Liver (tissue), 8 donors: ENCODE measurements at regions not wholly inside any gene's neighbourhood (a gene's known extent, or its start where the extent isn't known, plus 50 kb on each side); places are given as distances from the start of the nearest gene placed in this dataset.

ENCODE experiments used
- DNase-seq: peaks from one replicate; pipeline ENCODE4 v3.0.0-alpha.2; 2017; ENCODE audit warnings: low spot score
- H3K27ac ChIP-seq, 2 donors: one replicate each; pipeline ENCODE4 v1.7.0; 2013; ENCODE audit warnings: inconsistent platforms in 2 of 2, low read length in 2 of 2, control low read depth in 1 of 2, low read depth in 1 of 2, mild to moderate bottlenecking in 1 of 2
- H3K27me3 ChIP-seq, 4 donors: one replicate each; pipeline versions ENCODE4 v1.6.1 to v1.7.0; 2013; ENCODE audit warnings: low read length in 3 of 4, inconsistent platforms in 1 of 4, mild to moderate bottlenecking in 1 of 4, moderate library complexity in 1 of 4; ENCODE audit not compliant: control insufficient read depth in 4 of 4, insufficient read depth in 4 of 4
- H3K36me3 ChIP-seq, 4 donors: one replicate each; pipeline versions ENCODE4 v1.6.1 to v1.7.0; 2013; ENCODE audit warnings: low read length in 3 of 4, mild to moderate bottlenecking in 3 of 4, low read depth in 1 of 4, moderate library complexity in 1 of 4; ENCODE audit not compliant: control insufficient read depth in 4 of 4, insufficient read depth in 3 of 4
- H3K4me1 ChIP-seq, 4 donors: one replicate each; pipeline versions ENCODE4 v1.6.1 to v1.7.0; 2013; ENCODE audit warnings: low read length in 3 of 4, mild to moderate bottlenecking in 3 of 4, moderate library complexity in 1 of 4; ENCODE audit not compliant: control insufficient read depth in 4 of 4, insufficient read depth in 4 of 4
- H3K4me3 ChIP-seq, 3 donors: one replicate each; pipeline versions ENCODE4 v1.6.1 to v1.7.0; 2013; ENCODE audit warnings: low read length in 3 of 3, control low read depth in 1 of 3, low read depth in 1 of 3, mild to moderate bottlenecking in 1 of 3
- H3K9ac ChIP-seq, 2 donors: one replicate each; pipeline ENCODE4 v1.7.0; 2013; ENCODE audit warnings: low read length in 2 of 2, mild to moderate bottlenecking in 2 of 2, moderate library complexity in 2 of 2, control low read depth in 1 of 2, low read depth in 1 of 2
- H3K9me3 ChIP-seq, 4 donors: one replicate each; pipeline versions ENCODE4 v1.6.1 to v1.7.0; 2013; ENCODE audit warnings: low read length in 3 of 4; ENCODE audit not compliant: control insufficient read depth in 4 of 4
- EGR1 ChIP-seq, 2 donors: IDR thresholded peaks; 2 replicates each; pipeline ENCODE4 v1.6.1; 2016 to 2018; ENCODE audit warnings: antibody characterized with exemption in 2 of 2, low read depth in 2 of 2
- FOXA2 ChIP-seq: IDR thresholded peaks from 2 replicates; pipeline ENCODE4 v1.6.1; 2016; ENCODE audit warnings: antibody characterized with exemption
- GABPA ChIP-seq, 2 donors: IDR thresholded peaks in 1 of 2; conservative IDR thresholded peaks in 1 of 2; 2 replicates each; pipeline ENCODE4 v1.6.1; 2016; ENCODE audit warnings: antibody characterized with exemption in 2 of 2, mild to moderate bottlenecking in 1 of 2, moderate library complexity in 1 of 2
- HNF4A ChIP-seq, 2 donors: conservative IDR thresholded peaks; 2 replicates each; pipeline ENCODE4 v1.6.1; 2016; ENCODE audit warnings: antibody characterized with exemption in 2 of 2, mild to moderate bottlenecking in 2 of 2
- HNF4G ChIP-seq: IDR thresholded peaks from 2 replicates; pipeline ENCODE4 v1.6.1; 2016; ENCODE audit warnings: antibody characterized with exemption
- RAD21 ChIP-seq, 2 donors: IDR thresholded peaks; 2 replicates each; pipeline ENCODE4 v1.6.1; 2016; ENCODE audit warnings: antibody characterized with exemption in 2 of 2, mild to moderate bottlenecking in 2 of 2
- RXRA ChIP-seq, 2 donors: IDR thresholded peaks; 2 replicates each; pipeline ENCODE4 v1.6.1; 2017 to 2018; ENCODE audit warnings: antibody characterized with exemption in 2 of 2, mild to moderate bottlenecking in 1 of 2
- TAF1 ChIP-seq: conservative IDR thresholded peaks from 2 replicates; pipeline ENCODE4 v1.6.1; 2016; ENCODE audit warnings: antibody characterized with exemption, mild to moderate bottlenecking
- YY1 ChIP-seq: IDR thresholded peaks from 2 replicates; pipeline ENCODE4 v1.6.1; 2016; ENCODE audit warnings: antibody characterized with exemption, mild to moderate bottlenecking
- WGBS: extraction: QIAGEN DNeasy Blood & Tissue Kit; methylation state at CpG from one replicate; pipeline ENCODE4 v1.1.7; 2013; 5-methylcytosine and 5-hydroxymethylcytosine counted together
- TF ChIP-seq, protein P1 (sequence below): IDR thresholded peaks from 2 replicates; pipeline ENCODE4 v1.6.1; 2016; ENCODE audit warnings: antibody characterized with exemption
- TF ChIP-seq, protein P2 (sequence below): IDR thresholded peaks from 2 replicates; pipeline ENCODE4 v1.6.1; 2016; ENCODE audit warnings: antibody characterized with exemption
- TF ChIP-seq, protein P3 (sequence below): IDR thresholded peaks from 2 replicates; pipeline ENCODE4 v1.6.1; 2016; ENCODE audit warnings: antibody characterized with exemption
- TF ChIP-seq, protein P4 (sequence below): IDR thresholded peaks from 2 replicates; pipeline ENCODE4 v1.6.1; 2016; ENCODE audit warnings: antibody characterized with exemption, mild to moderate bottlenecking
- TF ChIP-seq, protein P5 (sequence below): fragments of 150-350 bp; IDR thresholded peaks from 2 replicates; pipeline ENCODE4 v1.5.1; 2017; ENCODE audit warnings: improper control_type of control experiment, low read depth, low read length; ENCODE audit not compliant: missing input control
- donor health status: healthy.
- donor health status: healthy.
- donor health status: healthy.
- donor health status: healthy.
- donor health status: healthy.

DNA sequence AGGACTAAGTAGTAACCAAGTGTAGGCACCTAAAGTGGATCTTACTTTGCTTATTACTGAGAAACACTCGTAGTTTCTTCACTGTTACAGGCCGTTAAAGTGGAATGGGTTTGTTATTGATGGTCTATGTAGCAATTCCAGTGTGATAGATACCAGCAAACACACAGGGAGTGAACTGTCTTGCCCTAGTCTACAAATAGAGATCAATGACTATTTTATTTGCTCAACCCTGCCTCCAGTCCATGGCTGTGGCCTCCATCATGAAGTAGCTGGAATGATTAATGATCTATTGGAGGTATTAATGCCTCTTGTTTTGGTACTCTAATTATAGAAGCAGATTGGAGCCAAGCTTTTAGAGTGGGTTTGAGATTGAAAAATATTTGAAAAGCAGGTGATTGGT, 362.7 kb upstream of the AZI2 start:
- no peak overlapping the region for H3K27ac ChIP-seq
- no peak for DNase-seq
- H3K27me3 ChIP-seq: no peaks in the 10 kb centered on the region
- no peaks in the 10 kb centered on the region for H3K4me1 ChIP-seq
- no peak overlapping the region for H3K4me3 ChIP-seq
- no peaks in the 10 kb centered on the region for H3K9me3 ChIP-seq
- no peak for TF ChIP-seq HNF4G
- TF ChIP-seq RAD21 (IDR thresholded peaks at IDR 0.05): no peak
- no peak for TF ChIP-seq GABPA (IDR thresholded peaks at IDR 0.05 in 1 of 2, conservative IDR thresholded peaks at IDR 0.05 in 1 of 2)
- TF ChIP-seq, protein P1, sequence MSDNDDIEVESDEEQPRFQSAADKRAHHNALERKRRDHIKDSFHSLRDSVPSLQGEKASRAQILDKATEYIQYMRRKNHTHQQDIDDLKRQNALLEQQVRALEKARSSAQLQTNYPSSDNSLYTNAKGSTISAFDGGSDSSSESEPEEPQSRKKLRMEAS: no peak
- no peak for TF ChIP-seq RXRA (IDR thresholded peaks at IDR 0.05)
- TF ChIP-seq, protein P2, sequence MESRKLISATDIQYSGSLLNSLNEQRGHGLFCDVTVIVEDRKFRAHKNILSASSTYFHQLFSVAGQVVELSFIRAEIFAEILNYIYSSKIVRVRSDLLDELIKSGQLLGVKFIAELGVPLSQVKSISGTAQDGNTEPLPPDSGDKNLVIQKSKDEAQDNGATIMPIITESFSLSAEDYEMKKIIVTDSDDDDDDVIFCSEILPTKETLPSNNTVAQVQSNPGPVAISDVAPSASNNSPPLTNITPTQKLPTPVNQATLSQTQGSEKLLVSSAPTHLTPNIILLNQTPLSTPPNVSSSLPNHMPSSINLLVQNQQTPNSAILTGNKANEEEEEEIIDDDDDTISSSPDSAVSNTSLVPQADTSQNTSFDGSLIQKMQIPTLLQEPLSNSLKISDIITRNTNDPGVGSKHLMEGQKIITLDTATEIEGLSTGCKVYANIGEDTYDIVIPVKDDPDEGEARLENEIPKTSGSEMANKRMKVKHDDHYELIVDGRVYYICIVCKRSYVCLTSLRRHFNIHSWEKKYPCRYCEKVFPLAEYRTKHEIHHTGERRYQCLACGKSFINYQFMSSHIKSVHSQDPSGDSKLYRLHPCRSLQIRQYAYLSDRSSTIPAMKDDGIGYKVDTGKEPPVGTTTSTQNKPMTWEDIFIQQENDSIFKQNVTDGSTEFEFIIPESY: no peak
- TF ChIP-seq, protein P3, sequence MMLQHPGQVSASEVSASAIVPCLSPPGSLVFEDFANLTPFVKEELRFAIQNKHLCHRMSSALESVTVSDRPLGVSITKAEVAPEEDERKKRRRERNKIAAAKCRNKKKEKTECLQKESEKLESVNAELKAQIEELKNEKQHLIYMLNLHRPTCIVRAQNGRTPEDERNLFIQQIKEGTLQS: no peak
- TF ChIP-seq, protein P4, sequence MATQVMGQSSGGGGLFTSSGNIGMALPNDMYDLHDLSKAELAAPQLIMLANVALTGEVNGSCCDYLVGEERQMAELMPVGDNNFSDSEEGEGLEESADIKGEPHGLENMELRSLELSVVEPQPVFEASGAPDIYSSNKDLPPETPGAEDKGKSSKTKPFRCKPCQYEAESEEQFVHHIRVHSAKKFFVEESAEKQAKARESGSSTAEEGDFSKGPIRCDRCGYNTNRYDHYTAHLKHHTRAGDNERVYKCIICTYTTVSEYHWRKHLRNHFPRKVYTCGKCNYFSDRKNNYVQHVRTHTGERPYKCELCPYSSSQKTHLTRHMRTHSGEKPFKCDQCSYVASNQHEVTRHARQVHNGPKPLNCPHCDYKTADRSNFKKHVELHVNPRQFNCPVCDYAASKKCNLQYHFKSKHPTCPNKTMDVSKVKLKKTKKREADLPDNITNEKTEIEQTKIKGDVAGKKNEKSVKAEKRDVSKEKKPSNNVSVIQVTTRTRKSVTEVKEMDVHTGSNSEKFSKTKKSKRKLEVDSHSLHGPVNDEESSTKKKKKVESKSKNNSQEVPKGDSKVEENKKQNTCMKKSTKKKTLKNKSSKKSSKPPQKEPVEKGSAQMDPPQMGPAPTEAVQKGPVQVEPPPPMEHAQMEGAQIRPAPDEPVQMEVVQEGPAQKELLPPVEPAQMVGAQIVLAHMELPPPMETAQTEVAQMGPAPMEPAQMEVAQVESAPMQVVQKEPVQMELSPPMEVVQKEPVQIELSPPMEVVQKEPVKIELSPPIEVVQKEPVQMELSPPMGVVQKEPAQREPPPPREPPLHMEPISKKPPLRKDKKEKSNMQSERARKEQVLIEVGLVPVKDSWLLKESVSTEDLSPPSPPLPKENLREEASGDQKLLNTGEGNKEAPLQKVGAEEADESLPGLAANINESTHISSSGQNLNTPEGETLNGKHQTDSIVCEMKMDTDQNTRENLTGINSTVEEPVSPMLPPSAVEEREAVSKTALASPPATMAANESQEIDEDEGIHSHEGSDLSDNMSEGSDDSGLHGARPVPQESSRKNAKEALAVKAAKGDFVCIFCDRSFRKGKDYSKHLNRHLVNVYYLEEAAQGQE: no peak
- TF ChIP-seq HNF4A (conservative IDR thresholded peaks at IDR 0.05): no peak
- TF ChIP-seq FOXA2: no peak
- TF ChIP-seq EGR1 (IDR thresholded peaks at IDR 0.05; ENCODE audit: low read depth in 2 of 2): no peak
- TF ChIP-seq, protein P5, sequence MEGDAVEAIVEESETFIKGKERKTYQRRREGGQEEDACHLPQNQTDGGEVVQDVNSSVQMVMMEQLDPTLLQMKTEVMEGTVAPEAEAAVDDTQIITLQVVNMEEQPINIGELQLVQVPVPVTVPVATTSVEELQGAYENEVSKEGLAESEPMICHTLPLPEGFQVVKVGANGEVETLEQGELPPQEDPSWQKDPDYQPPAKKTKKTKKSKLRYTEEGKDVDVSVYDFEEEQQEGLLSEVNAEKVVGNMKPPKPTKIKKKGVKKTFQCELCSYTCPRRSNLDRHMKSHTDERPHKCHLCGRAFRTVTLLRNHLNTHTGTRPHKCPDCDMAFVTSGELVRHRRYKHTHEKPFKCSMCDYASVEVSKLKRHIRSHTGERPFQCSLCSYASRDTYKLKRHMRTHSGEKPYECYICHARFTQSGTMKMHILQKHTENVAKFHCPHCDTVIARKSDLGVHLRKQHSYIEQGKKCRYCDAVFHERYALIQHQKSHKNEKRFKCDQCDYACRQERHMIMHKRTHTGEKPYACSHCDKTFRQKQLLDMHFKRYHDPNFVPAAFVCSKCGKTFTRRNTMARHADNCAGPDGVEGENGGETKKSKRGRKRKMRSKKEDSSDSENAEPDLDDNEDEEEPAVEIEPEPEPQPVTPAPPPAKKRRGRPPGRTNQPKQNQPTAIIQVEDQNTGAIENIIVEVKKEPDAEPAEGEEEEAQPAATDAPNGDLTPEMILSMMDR: no peak
- no peak for TF ChIP-seq YY1
- no peak for TF ChIP-seq TAF1
- H3K36me3 ChIP-seq: no peaks in the 10 kb centered on the region
- H3K9ac ChIP-seq: no peak overlapping the region
- 59% methylated on average over 2 of the region's 2 CpGs for WGBS

DNA sequence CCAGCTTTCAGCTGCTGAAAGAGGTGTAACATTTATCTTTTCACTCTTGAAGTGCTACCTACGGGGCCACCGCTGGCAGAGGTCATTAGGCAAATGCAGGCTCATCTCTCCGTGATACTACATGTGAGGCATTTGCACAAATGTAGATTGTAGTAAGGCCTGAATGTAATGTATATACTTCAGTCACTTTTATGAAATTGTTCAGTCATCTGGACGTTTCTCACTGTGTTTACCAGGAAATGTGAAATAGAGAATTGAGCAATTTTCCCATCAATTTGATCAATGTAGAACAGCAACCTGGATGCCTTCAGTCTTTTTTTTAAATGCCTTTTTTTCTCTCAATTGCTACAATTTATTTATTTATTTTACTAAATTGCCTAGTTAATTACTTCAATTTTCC, 368.3 kb upstream of the AZI2 start:
- DNase-seq: no peak
- H3K9me3 ChIP-seq: no peaks in the 10 kb centered on the region
- TF ChIP-seq, protein P2: no peak
- no peaks in the 10 kb centered on the region for H3K36me3 ChIP-seq
- WGBS: 63% methylated on average over 4 of the region's 4 CpGs
- H3K27ac ChIP-seq: no peak overlapping the region
- H3K4me1 ChIP-seq: no peaks in the 10 kb centered on the region
- H3K27me3 ChIP-seq: no peaks in the 10 kb centered on the region
- H3K4me3 ChIP-seq: no peak overlapping the region
- H3K9ac ChIP-seq: no peak overlapping the region
